ENCODE measurements at regions not wholly inside any gene's neighbourhood (a gene's known extent, or its start where the extent isn't known, plus 50 kb on each side); places are given as distances from the start of the nearest gene placed in this dataset.

- TF ChIP-seq POLR2AphosphoS5 (IDR thresholded peaks at IDR 0.05): no peak
- no peak for TF ChIP-seq CTCF (IDR thresholded peaks at IDR 0.05 in 8 of 11, conservative IDR thresholded peaks at IDR 0.05 in 3 of 11)
- no peak for TF ChIP-seq POLR2A (IDR thresholded peaks at IDR 0.05)
- no peaks in the 10 kb centered on the region for H3K4me1 ChIP-seq
- no peaks in the 10 kb centered on the region for H3K36me3 ChIP-seq
- no peak overlapping the region for H3K4me3 ChIP-seq
- intact Hi-C loops (cut with DNase I; ENCODE audit: low total_unique reads): no loop called here
- H3K9me3 ChIP-seq: no peaks in the 10 kb centered on the region
- WGBS, 5 donors: 67 to 76% (median 71%) methylated on average over 7 of the region's 7 CpGs
- H3K27me3 ChIP-seq (replicated peaks in 1 of 7): no peaks in the 10 kb centered on the region
- no peak overlapping the region for H3K27ac ChIP-seq
- no peak for DNase-seq
These were observed 1103.0 kb downstream of the PLA2G4A start for GRCh38 chr1:187931776-187932175.

DNA sequence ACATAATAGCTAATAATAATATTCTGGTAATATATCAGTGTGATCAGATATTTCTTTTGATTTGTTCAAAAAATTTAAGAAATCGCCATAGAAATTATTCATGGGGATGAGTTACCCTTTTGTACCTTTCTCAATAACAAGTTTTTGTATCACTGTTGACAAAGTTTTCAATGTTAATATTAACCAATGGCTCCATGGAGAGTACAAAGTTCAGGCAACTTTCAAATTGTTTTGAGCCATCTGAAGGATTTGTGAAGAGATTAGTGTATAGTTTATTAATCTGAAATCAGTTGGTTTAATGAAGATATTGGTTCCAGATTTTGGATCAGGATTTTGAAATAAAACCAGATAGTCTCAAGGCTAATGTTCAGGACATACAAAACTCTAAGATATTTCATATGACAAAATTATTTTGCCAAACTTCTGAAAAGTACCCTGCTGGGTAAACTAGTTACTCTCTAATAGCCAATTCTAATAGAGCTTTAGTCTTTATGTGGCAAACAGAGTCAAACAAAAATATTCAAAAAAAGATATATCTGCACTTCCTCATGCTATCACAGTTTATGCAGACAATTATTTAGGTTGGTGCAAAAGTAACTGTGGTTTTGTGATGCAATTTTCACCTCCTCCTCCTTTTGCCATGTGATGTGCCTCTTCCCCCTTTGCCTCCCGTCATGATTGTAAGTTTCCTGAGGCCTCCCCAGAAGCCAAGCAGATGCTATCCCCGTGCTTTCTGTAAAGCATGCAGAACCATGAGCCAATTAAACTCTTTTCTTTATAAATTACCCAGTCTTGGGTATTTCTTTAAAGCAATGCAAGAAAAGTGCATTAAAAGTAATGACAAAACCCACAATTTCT lies 1105.0 kb downstream of the PLA2G4A start:
- Histone ChIP-seq H3K4me1 (no peaks in the 10 kb centered on the region), H3K27ac (no peak overlapping the region), H3K4me3 (no peak overlapping the region), H3K9me3 (no peaks in the 10 kb centered on the region), H3K36me3 (no peaks in the 10 kb centered on the region), H3K27me3 (replicated peaks in 1 of 7) (no peaks in the 10 kb centered on the region)
- intact Hi-C loops (cut with DNase I; ENCODE audit: low total_unique reads): no loop called here
- no peak for TF ChIP-seq CTCF (IDR thresholded peaks at IDR 0.05 in 8 of 11, conservative IDR thresholded peaks at IDR 0.05 in 3 of 11)
- no peak for TF ChIP-seq POLR2AphosphoS5 (IDR thresholded peaks at IDR 0.05)
- no peak for TF ChIP-seq POLR2A (IDR thresholded peaks at IDR 0.05)
- no peak for DNase-seq
- WGBS, 5 donors: 66 to 80% (median 76%) methylated on average over 3 of the region's 3 CpGs

DNA sequence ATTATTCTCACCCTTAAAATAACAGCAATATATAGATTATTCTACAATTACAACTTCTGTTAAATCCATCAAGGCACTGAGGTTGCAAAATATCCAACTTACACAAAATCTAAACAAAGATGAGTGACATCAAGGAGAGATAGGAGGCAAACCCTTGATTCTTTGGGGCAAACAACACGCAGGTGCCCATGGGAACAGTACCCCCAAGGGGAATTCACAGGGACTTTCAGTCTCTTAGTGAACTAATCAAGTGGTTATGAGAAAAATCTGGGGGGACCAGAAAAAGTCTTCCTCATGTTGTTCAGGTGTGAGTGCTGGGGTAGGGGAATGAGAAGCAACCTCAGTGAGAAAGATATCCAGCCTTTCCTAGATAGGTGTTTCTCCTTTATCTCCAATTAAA lies 1107.9 kb downstream of the PLA2G4A start:
- no peak for TF ChIP-seq POLR2AphosphoS5 (IDR thresholded peaks at IDR 0.05)
- no peak for TF ChIP-seq POLR2A (IDR thresholded peaks at IDR 0.05)
- TF ChIP-seq CTCF (IDR thresholded peaks at IDR 0.05 in 8 of 11, conservative IDR thresholded peaks at IDR 0.05 in 3 of 11): no peak
- H3K27ac ChIP-seq: no peak overlapping the region
- intact Hi-C loops (cut with DNase I; ENCODE audit: low total_unique reads): no loop called here
- 42 to 77% (median 61%) methylated on average over 1 of the region's 1 CpG for WGBS, 5 donors
- H3K27me3 ChIP-seq (replicated peaks in 1 of 7): no peaks in the 10 kb centered on the region
- no peak for DNase-seq
- H3K9me3 ChIP-seq: peaks cover 0 to 6% (median 0%) of the 10 kb centered on the region in 8 donors
- H3K36me3 ChIP-seq: no peaks in the 10 kb centered on the region
- no peak overlapping the region for H3K4me3 ChIP-seq
- no peaks in the 10 kb centered on the region for H3K4me1 ChIP-seq

- Histone ChIP-seq H3K27ac (no peak overlapping the region), H3K9me3 (peaks cover 0 to 6% (median 0%) of the 10 kb centered on the region in 8 donors), H3K36me3 (no peaks in the 10 kb centered on the region), H3K4me3 (no peak overlapping the region), H3K4me1 (no peaks in the 10 kb centered on the region), H3K27me3 (replicated peaks in 1 of 7) (no peaks in the 10 kb centered on the region)
- DNase-seq: no peak
- WGBS, 5 donors: 45 to 68% (median 67%) methylated on average over 2 of the region's 2 CpGs
- intact Hi-C loops (cut with DNase I; ENCODE audit: low total_unique reads): no loop called here
- TF ChIP-seq POLR2A (IDR thresholded peaks at IDR 0.05) (no peak), POLR2AphosphoS5 (IDR thresholded peaks at IDR 0.05) (no peak), CTCF (IDR thresholded peaks at IDR 0.05 in 8 of 11, conservative IDR thresholded peaks at IDR 0.05 in 3 of 11) (no peak)
These were observed 1109.3 kb downstream of the PLA2G4A start for GRCh38 chr1:187938092-187938491.
